T-cell (primary cell): ENCODE measurements at regions not wholly inside any gene's neighbourhood (a gene's known extent, or its start where the extent isn't known, plus 50 kb on each side); places are given as distances from the start of the nearest gene placed in this dataset.

Source experiments
- ATAC-seq, 4 experiments: fragments of 200-7000 bp in 3 of 4; fragments of 150-1000 bp in 1 of 4; cut with Tn5 transposase; replicated peaks in 1 of 4; 1 replicate in 3 of 4; 2 replicates in 1 of 4; pipeline ENCODE4 v1.10.0; 2021; ENCODE audit warnings: moderate library complexity in 3 of 4, mild to moderate bottlenecking in 2 of 4, moderate number of reproducible peaks in 1 of 4
- CTCF ChIA-PET, 2 donors: fragments of 300-600 bp; sonication (Branson Sonifier 250); formaldehyde crosslinking; loops; one replicate each; lab custom pipeline; 2022; ENCODE audit warnings: antibody characterized with exemption in 2 of 2; lab: Charles Lee
- POLR2A ChIA-PET, 2 donors: fragments of 300-600 bp; sonication (Branson Sonifier 250); formaldehyde crosslinking; loops; one replicate each; lab custom pipeline; 2022; ENCODE audit warnings: antibody characterized with exemption in 2 of 2; lab: Charles Lee
- DNase-seq, 35 experiments: peaks; one replicate each; pipeline versions ENCODE4 v3.0.0 to v3.0.0-alpha.2; 2013 to 2023
- H3K27ac ChIP-seq: one replicate; pipeline ENCODE4 v1.5.1; 2013; ENCODE audit warnings: low read length
- H3K27me3 ChIP-seq, 2 experiments: replicated peaks in 1 of 2; 1 replicate in 1 of 2; 2 replicates in 1 of 2; pipeline versions ENCODE4 v1.6.1 to v1.7.0; 2013; ENCODE audit warnings: low read length in 1 of 2, mixed read lengths in 1 of 2; ENCODE audit not compliant: control insufficient read depth in 2 of 2, insufficient read depth in 2 of 2; ENCODE audit errors: extremely low read depth in 1 of 2
- H3K36me3 ChIP-seq, 2 donors: 1 replicate in 1 of 2; 2 replicates in 1 of 2; pipeline versions ENCODE4 v1.6.1 to v1.7.0; 2013; ENCODE audit warnings: low read length in 1 of 2; ENCODE audit not compliant: control insufficient read depth in 2 of 2, insufficient read depth in 1 of 2; ENCODE audit errors: extremely low read depth in 1 of 2
- H3K4me1 ChIP-seq, 2 experiments: 1 replicate in 1 of 2; 2 replicates in 1 of 2; pipeline versions ENCODE4 v1.6.1 to v1.7.0; 2013; ENCODE audit warnings: low read length in 2 of 2, mixed read lengths in 1 of 2; ENCODE audit not compliant: insufficient read depth in 2 of 2, control insufficient read depth in 1 of 2; ENCODE audit errors: extremely low read depth in 1 of 2
- H3K4me3 ChIP-seq, 2 donors: 1 replicate in 1 of 2; 2 replicates in 1 of 2; pipeline versions ENCODE4 v1.5.1 to v1.7.0; 2013; ENCODE audit warnings: mild to moderate bottlenecking in 2 of 2, low read length in 1 of 2, moderate library complexity in 1 of 2; ENCODE audit not compliant: control insufficient read depth in 1 of 2; ENCODE audit errors: extremely low read depth in 1 of 2
- H3K9me3 ChIP-seq: 2 replicates; pipeline ENCODE4 v1.7.0; 2013
- H3K27ac Mint-ChIP-seq, 2 donors: one replicate each; pipeline ENCODE4 v1.8.0; 2020 to 2021; ENCODE audit warnings: mild to moderate bottlenecking in 2 of 2, mixed read lengths in 2 of 2
- H3K27me3 Mint-ChIP-seq, 2 donors: one replicate each; pipeline ENCODE4 v1.8.0; 2021 to 2022; ENCODE audit warnings: mixed read lengths in 2 of 2
- H3K36me3 Mint-ChIP-seq: one replicate; pipeline ENCODE4 v1.8.0; 2021; ENCODE audit warnings: mixed read lengths
- H3K4me1 Mint-ChIP-seq, 3 donors: one replicate each; pipeline ENCODE4 v1.8.0; 2020 to 2022; ENCODE audit warnings: mixed read lengths in 3 of 3, mild to moderate bottlenecking in 1 of 3
- H3K4me3 Mint-ChIP-seq, 3 donors: one replicate each; pipeline ENCODE4 v1.8.0; 2020 to 2022; ENCODE audit warnings: mild to moderate bottlenecking in 3 of 3, mixed read lengths in 3 of 3, moderate library complexity in 3 of 3
- H3K9me3 Mint-ChIP-seq, 3 donors: one replicate each; pipeline ENCODE4 v1.8.0; 2020 to 2022; ENCODE audit warnings: mixed read lengths in 3 of 3
- WGBS: methylation state at CpG from one replicate; pipeline ENCODE4 v1.1.5; 2013; ENCODE audit warnings: missing lambda C conversion rate; ENCODE audit not compliant: insufficient coverage; 5-methylcytosine and 5-hydroxymethylcytosine counted together

GRCh38 chr5:93226202-93226735 lies 354.8 kb downstream of the NR2F1-AS1 start:
- H3K27ac ChIP-seq, result no peak overlapping the region
- peaks cover 0 to 2% (median 0%) of the 10 kb centered on the region in 3 donors for H3K9me3 Mint-ChIP-seq
- H3K9me3 ChIP-seq, result no peaks in the 10 kb centered on the region
- DNase-seq (no peak), ATAC-seq (no peak)
- no peaks in the 10 kb centered on the region for H3K27me3 ChIP-seq
- no peaks in the 10 kb centered on the region for H3K36me3 ChIP-seq
- ChIA-PET CTCF (no interaction called here), POLR2A (no interaction called here)
- no peak overlapping the region for H3K4me3 ChIP-seq
- no peaks in the 10 kb centered on the region for H3K27me3 Mint-ChIP-seq
- no peaks in the 10 kb centered on the region for H3K36me3 Mint-ChIP-seq
- no peaks in the 10 kb centered on the region for H3K4me1 Mint-ChIP-seq
- no peaks in the 10 kb centered on the region for H3K4me1 ChIP-seq
- H3K4me3 Mint-ChIP-seq, result no peak overlapping the region
- H3K27ac Mint-ChIP-seq, result no peak overlapping the region
- no CpG with 5 or more reads among the region's 1 CpG for WGBS

GRCh38 chr5:93225748-93226147 lies 355.3 kb downstream of the NR2F1-AS1 start:
- no CpG with 5 or more reads among the region's 1 CpG for WGBS
- Mint-ChIP-seq H3K27me3 (no peaks in the 10 kb centered on the region), H3K27ac (no peak overlapping the region), H3K36me3 (no peaks in the 10 kb centered on the region), H3K4me1 (no peaks in the 10 kb centered on the region), H3K9me3 (peaks cover 0 to under 1% (median 0%) of the 10 kb centered on the region in 3 donors), H3K4me3 (no peak overlapping the region)
- Histone ChIP-seq H3K4me3 (no peak overlapping the region), H3K27ac (no peak overlapping the region), H3K4me1 (no peaks in the 10 kb centered on the region), H3K36me3 (no peaks in the 10 kb centered on the region), H3K9me3 (no peaks in the 10 kb centered on the region), H3K27me3 (no peaks in the 10 kb centered on the region)
- ChIA-PET CTCF (no interaction called here), POLR2A (no interaction called here)
- ATAC-seq (no peak), DNase-seq (no peak)

- DNase-seq, result no peak
- Mint-ChIP-seq H3K36me3 (no peaks in the 10 kb centered on the region), H3K27ac (no peak overlapping the region), H3K4me1 (no peaks in the 10 kb centered on the region), H3K4me3 (no peak overlapping the region), H3K9me3 (no peaks in the 10 kb centered on the region), H3K27me3 (no peaks in the 10 kb centered on the region)
- 50% methylated on average over 2 of the region's 4 CpGs for WGBS
- Histone ChIP-seq H3K4me3 (no peak overlapping the region), H3K36me3 (no peaks in the 10 kb centered on the region), H3K27ac (no peak overlapping the region), H3K9me3 (no peaks in the 10 kb centered on the region), H3K27me3 (no peaks in the 10 kb centered on the region), H3K4me1 (no peaks in the 10 kb centered on the region)
- POLR2A ChIA-PET, result no interaction called here
- CTCF ChIA-PET, result no interaction called here
- no peak for ATAC-seq
These were observed 356.4 kb downstream of the NR2F1-AS1 start for GRCh38 chr5:93224624-93225023.

- Histone ChIP-seq H3K36me3 (no peaks in the 10 kb centered on the region), H3K27ac (no peak overlapping the region), H3K27me3 (no peaks in the 10 kb centered on the region), H3K4me3 (no peak overlapping the region), H3K4me1 (no peaks in the 10 kb centered on the region), H3K9me3 (no peaks in the 10 kb centered on the region)
- Mint-ChIP-seq H3K9me3 (no peaks in the 10 kb centered on the region), H3K36me3 (no peaks in the 10 kb centered on the region), H3K4me3 (no peak overlapping the region), H3K4me1 (no peaks in the 10 kb centered on the region), H3K27me3 (no peaks in the 10 kb centered on the region), H3K27ac (no peak overlapping the region)
- no peak for DNase-seq
- ATAC-seq, result no peak
- POLR2A ChIA-PET, result no interaction called here
- CTCF ChIA-PET, result no interaction called here
- WGBS, result no CpG with 5 or more reads among the region's 1 CpG
These were observed 359.2 kb downstream of the NR2F1-AS1 start for GRCh38 chr5:93221773-93222172.

GRCh38 chr5:93220431-93220830 lies 360.6 kb downstream of the NR2F1-AS1 start:
- no peaks in the 10 kb centered on the region for H3K4me1 Mint-ChIP-seq
- ChIA-PET POLR2A (no interaction called here), CTCF (no interaction called here)
- H3K27ac Mint-ChIP-seq, result no peak overlapping the region
- H3K9me3 Mint-ChIP-seq, result no peaks in the 10 kb centered on the region
- no peaks in the 10 kb centered on the region for H3K27me3 ChIP-seq
- no peak overlapping the region for H3K4me3 Mint-ChIP-seq
- no peaks in the 10 kb centered on the region for H3K4me1 ChIP-seq
- no peaks in the 10 kb centered on the region for H3K9me3 ChIP-seq
- H3K36me3 ChIP-seq, result no peaks in the 10 kb centered on the region
- DNase-seq, result no peak
- H3K27ac ChIP-seq, result no peak overlapping the region
- 33% methylated on average over 1 of the region's 3 CpGs for WGBS
- ATAC-seq, result no peak
- no peak overlapping the region for H3K4me3 ChIP-seq
- no peaks in the 10 kb centered on the region for H3K27me3 Mint-ChIP-seq
- H3K36me3 Mint-ChIP-seq, result no peaks in the 10 kb centered on the region

- no peak overlapping the region for H3K27ac ChIP-seq
- no peak overlapping the region for H3K27ac Mint-ChIP-seq
- no peak for DNase-seq
- no peaks in the 10 kb centered on the region for H3K4me1 Mint-ChIP-seq
- ChIA-PET POLR2A (no interaction called here), CTCF (no interaction called here)
- WGBS, result no CpG with 5 or more reads among the region's 2 CpGs
- H3K4me3 Mint-ChIP-seq, result no peak overlapping the region
- H3K27me3 ChIP-seq, result no peaks in the 10 kb centered on the region
- ATAC-seq, result no peak
- no peaks in the 10 kb centered on the region for H3K27me3 Mint-ChIP-seq
- no peaks in the 10 kb centered on the region for H3K9me3 Mint-ChIP-seq
- H3K36me3 Mint-ChIP-seq, result no peaks in the 10 kb centered on the region
- no peaks in the 10 kb centered on the region for H3K9me3 ChIP-seq
- no peak overlapping the region for H3K4me3 ChIP-seq
- no peaks in the 10 kb centered on the region for H3K36me3 ChIP-seq
- no peaks in the 10 kb centered on the region for H3K4me1 ChIP-seq
These were observed 361.3 kb downstream of the NR2F1-AS1 start for GRCh38 chr5:93219641-93220145.
